Activated CD4-positive, alpha-beta T cell treated with anti-CD3 and anti-CD28 coated beads, Interleukin-2, amount 50 U/mL, for 4 hours (primary cell): ENCODE measurements at regions not wholly inside any gene's neighbourhood (a gene's known extent, or its start where the extent isn't known, plus 50 kb on each side); places are given as distances from the start of the nearest gene placed in this dataset.

Experiments
- DNase-seq, 2 experiments: peaks; one replicate each; pipeline ENCODE4 v3.0.0-alpha.2; 2020

DNA sequence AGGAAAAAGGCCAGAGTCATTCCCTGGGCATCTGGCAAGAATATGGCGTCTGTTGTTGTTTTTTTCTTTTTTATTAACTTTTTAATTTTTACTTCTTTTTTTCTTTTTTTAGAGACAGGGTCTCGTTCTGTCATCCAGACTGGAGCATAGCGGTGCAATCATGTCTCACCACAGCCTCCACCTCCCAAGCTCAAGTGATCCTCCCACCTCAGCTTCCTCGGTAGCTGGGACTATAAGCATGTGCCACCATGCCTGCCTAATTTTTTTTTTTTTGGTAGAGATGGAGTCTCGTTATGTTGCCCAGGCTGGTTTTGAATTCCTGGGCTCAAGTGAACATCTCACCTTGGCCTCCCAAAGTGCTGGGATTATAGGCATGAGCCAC, 54.0 kb upstream of the PRDM11 start:
- DNase-seq = no peak

DNA sequence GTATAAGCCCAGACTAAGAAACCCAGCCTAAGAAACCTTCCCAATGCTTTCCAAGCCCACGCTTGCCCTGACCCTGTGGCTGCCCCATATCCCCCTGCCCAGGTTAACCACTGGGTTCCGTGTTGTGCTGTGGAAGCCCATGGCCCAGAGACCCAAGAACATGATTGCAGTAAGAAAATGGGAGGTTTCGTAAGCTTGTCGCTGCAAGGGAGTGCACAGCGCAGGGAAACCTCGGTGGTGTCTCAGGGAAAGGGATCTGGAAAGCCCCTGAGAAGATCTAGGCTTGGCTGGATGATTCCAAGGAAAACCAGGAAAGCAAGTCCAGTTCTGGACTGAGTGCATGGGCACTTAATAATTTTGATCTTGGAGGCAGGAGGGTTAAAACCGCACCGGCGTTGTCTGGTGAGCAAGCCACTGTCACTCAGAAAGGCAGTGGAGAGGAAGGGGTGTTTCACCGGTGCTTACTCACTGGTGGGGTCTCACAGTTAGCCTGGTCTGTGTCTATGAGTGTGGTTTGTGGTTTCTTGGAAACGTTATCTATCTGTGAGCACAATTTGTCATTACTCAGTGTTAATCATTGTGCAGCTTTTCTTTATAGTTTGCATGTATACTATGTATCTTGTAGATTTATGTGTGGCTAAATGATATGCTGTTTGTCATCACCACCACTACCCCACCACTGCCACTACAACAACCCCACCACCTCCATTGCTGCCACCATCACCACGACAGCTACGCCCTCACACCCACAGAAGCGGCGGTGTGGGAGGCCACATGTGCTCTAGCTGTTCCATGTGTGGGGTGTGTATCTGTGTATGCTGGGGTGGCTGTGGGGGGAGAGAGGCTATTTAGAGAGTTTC, 53.3 kb upstream of the PRDM11 start:
- DNase-seq = peak in 1 of 2 experiments; percentile 24

DNA sequence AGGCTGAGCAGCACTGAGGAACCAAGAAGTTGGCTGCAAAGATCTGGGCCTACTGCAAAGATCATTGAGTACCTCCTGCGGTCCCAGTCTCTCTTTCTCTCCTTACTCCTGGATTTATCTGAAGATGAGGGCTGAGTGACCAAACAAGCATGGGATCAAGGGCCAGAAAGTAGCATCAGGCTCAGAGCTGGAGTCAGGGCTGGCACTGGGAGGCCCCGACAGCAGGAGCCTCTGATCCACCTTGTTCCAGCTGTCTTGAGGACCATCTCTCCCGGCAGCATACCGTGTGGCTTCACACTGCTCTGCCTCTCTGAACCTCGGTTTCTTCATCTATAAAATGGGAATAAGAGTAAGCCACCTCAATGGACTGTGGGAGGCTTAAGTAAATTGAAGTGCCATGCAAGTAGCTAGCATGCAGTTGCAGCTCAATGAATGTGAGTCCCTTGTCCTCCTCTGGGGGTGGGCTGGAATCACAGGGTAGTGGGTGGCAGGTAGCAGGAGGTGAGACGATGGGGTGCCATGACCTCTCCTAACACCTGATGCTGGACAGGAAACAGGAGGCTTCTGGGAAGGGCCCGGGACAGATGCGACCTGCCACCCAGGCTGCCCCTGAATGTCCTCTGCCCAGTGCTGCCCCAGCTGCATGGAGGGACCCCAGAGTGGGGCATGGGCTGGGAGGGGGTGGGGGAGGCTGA, 52.5 kb upstream of the PRDM11 start:
- DNase-seq = no peak

DNA sequence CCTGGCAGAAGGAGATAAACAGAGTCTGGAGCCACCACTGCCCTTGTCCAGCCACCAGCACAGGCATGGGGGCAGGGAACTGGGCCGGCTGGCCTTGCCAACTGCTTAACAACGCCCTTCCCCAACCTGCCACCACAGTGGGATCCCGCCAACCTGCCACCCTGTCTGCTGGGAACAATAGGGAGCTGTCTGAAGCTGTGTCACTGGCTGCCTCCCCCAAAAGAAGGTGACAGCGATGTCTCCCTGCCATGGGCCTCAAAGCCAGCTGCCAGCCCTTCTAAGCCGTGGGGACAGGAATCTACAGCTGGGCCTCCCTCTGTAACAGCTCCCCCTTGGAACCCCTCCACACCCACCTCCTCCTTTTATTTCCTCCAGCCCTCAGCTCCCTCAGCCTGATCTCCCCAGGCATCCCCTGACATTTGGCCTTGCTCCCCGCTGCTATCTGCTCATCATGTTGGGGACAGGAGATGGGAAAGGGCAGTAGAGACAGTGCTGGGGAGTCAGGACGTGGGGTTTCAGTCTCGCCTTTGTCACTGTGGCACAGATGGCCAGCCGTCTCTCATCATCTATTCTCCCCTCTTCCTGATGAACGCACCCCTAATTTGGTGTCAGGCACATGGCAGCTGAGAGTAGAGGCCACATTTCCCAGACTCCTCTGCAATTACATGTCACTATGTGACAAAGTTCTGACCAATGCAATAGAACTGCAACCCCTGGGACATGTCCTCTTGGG, 51.3 kb upstream of the PRDM11 start:
- DNase-seq = no peak

DNA sequence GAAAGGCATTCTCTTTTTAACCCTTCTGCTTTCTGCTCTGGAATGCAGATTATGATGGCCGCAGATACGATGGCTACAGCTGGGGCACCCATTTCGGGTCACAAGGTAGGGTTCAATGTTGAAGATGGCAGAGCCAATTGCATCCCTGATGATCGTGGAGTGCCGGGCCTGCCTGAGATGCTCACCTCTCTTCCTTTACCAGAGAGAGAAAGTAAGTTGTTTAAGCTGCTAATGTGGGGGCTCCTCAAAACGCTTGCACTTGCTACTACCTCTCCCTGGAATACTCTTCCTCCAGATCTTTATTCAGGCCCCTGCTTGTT, 50.8 kb upstream of the PRDM11 start:
- DNase-seq = no peak

DNA sequence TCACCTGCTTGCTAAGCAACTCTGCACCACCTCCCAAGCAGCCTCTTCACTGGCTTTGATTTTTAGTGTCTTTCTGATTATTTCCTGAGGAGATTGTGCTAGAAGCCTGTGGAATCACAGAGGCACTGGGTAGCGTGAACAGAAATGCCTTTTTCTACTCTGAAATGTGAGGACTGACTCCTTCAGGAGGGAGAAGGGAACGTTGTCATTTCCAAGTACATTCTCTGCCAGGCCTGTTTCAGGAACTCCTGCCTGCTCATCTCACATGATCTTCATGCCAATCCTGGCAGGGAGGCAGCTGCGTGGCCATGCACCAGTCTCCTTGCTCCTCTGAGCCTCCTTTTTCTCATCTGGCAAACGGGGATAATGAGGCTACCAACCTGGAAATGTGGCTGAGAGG, 49.8 kb upstream of the PRDM11 start:
- DNase-seq = no peak
